Thyroid gland (tissue), 4 donors: ENCODE measurements at regions not wholly inside any gene's neighbourhood (a gene's known extent, or its start where the extent isn't known, plus 50 kb on each side); places are given as distances from the start of the nearest gene placed in this dataset.

Source experiments
- DNase-seq, 2 donors: peaks; one replicate each; pipeline ENCODE4 v3.0.0-alpha.2; 2019
- H3K27ac ChIP-seq, 3 donors: fragments of 200-600 bp; sonication (generic); 1 replicate in 2 of 3; 2 replicates in 1 of 3; pipeline ENCODE4 v1.5.1; 2016 to 2019; ENCODE audit warnings: mild to moderate bottlenecking in 1 of 3, moderate library complexity in 1 of 3
- H3K27me3 ChIP-seq: fragments of 200-600 bp; sonication (generic); one replicate; pipeline ENCODE4 v1.5.1; 2019
- H3K36me3 ChIP-seq, 2 donors: fragments of 200-600 bp; sonication (generic); one replicate each; pipeline ENCODE4 v1.5.1; 2016 to 2019
- H3K4me1 ChIP-seq, 2 donors: fragments of 200-600 bp; sonication (generic); one replicate each; pipeline ENCODE4 v1.5.1; 2017 to 2019
- H3K4me3 ChIP-seq, 3 donors: fragments of 200-600 bp; sonication (generic); replicated peaks in 1 of 3; 1 replicate in 2 of 3; 2 replicates in 1 of 3; pipeline ENCODE4 v1.5.1; 2016; ENCODE audit warnings: mild to moderate bottlenecking in 1 of 3
- H3K9me3 ChIP-seq: fragments of 200-600 bp; sonication (generic); one replicate; pipeline ENCODE4 v1.5.1; 2017
- POLR2A ChIP-seq, 2 donors: fragments of 450-650 bp; IDR thresholded peaks; one replicate each; pipeline ENCODE4 v1.6.1; 2017; ENCODE audit warnings: antibody characterized with exemption in 2 of 2, mild to moderate bottlenecking in 2 of 2, moderate library complexity in 1 of 2
- WGBS, 2 donors: methylation state at CpG; one replicate each; pipeline ENCODE4 v1.1.5; 2017; 5-methylcytosine and 5-hydroxymethylcytosine counted together
- intact Hi-C: fragments of 100-400 bp; cut with DNase I; formaldehyde crosslinking; loops from one replicate; pipeline ENCODE4 v1.15.1; 2023
- TF ChIP-seq, protein P1 (sequence below), 6 experiments: fragments of 200-600 bp in 3 of 6; fragments of 450-650 bp in 3 of 6; sonication (generic) in 3 of 6; IDR thresholded peaks; one replicate each; pipeline ENCODE4 v1.5.1; 2016 to 2019; ENCODE audit warnings: antibody characterized with exemption in 6 of 6, mild to moderate bottlenecking in 2 of 6, inconsistent platforms in 1 of 6, moderate library complexity in 1 of 6

DNA sequence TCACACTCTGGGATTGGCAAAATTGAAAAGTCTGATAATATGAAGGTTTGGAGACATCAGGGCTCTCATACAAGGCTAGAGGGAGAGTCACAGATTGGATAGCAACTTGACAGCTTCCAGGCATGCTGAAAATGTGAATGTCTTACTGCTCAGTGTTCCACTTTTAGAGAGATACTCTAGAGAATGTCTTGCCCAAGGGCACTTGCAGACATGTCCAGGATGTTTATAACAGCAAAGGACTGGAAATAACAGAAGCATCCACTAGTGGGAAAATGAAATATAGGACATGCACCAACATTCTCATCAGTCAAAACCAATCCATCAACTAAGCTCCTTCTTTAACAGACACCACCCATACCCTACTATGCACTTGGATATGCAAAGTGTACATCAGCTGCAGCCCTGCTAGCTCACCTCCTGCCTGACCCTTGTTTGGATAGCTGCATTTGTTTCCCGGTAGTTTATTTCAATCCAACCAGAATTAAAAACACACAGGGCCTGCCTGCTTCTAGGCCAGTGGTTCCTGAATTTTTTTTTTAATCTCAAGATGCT is 101.6 kb upstream of the ARHGEF3 start:
- Histone ChIP-seq H3K27me3 (no peaks in the 10 kb centered on the region), H3K4me1 (peaks cover 0 to 5% of the 10 kb centered on the region in 2 donors), H3K9me3 (no peaks in the 10 kb centered on the region), H3K36me3 (no peaks in the 10 kb centered on the region), H3K4me3 (no peak overlapping the region), H3K27ac (no peak overlapping the region)
- TF ChIP-seq POLR2A (IDR thresholded peaks at IDR 0.05): no peak
- TF ChIP-seq, protein P1, sequence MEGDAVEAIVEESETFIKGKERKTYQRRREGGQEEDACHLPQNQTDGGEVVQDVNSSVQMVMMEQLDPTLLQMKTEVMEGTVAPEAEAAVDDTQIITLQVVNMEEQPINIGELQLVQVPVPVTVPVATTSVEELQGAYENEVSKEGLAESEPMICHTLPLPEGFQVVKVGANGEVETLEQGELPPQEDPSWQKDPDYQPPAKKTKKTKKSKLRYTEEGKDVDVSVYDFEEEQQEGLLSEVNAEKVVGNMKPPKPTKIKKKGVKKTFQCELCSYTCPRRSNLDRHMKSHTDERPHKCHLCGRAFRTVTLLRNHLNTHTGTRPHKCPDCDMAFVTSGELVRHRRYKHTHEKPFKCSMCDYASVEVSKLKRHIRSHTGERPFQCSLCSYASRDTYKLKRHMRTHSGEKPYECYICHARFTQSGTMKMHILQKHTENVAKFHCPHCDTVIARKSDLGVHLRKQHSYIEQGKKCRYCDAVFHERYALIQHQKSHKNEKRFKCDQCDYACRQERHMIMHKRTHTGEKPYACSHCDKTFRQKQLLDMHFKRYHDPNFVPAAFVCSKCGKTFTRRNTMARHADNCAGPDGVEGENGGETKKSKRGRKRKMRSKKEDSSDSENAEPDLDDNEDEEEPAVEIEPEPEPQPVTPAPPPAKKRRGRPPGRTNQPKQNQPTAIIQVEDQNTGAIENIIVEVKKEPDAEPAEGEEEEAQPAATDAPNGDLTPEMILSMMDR (IDR thresholded peaks at IDR 0.05): no peak
- WGBS, 2 donors: 48 to 56% methylated on average over 1 of the region's 1 CpG
- intact Hi-C loops: no loop called here
- no peak for DNase-seq

DNA sequence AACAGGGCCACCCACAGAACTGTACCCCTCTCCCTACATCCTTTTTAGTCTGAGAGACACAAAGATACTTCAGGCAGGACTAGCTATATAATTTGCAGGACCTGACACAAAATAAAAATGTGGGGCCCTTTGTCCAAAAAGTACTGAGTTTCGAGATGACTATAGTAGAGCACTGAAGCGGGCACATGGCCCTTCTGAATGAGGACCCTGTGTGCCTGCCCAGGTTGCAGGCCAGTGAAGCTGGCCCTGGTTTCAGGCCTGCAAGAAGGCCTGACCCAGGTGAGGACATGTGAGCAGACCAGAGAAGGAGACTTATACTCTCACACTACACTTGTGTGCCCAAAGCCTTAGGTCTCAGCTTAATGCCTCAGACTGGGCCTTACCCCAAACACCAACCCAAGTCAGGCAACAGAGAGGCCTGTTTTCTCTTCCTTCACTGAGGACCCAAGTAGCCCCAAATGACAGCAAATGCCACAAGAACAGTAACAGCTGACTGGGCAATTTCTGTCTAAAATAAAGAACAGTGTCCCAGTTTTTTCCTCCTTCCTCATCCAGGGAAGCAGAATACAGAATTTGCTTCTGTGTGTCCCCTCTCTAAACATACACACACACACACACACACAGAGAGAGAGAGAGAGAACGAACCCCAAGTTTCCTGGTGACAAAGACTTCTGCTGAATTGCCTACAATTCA is 100.9 kb upstream of the ARHGEF3 start:
- TF ChIP-seq, protein P1 (IDR thresholded peaks at IDR 0.05): no peak
- TF ChIP-seq POLR2A (IDR thresholded peaks at IDR 0.05): no peak
- no peak for DNase-seq
- intact Hi-C loops: no loop called here
- H3K4me3 ChIP-seq: no peak overlapping the region
- WGBS, 2 donors: 90 to 94% methylated on average over 3 of the region's 3 CpGs
- no peaks in the 10 kb centered on the region for H3K9me3 ChIP-seq
- no peaks in the 10 kb centered on the region for H3K27me3 ChIP-seq
- H3K36me3 ChIP-seq: no peaks in the 10 kb centered on the region
- H3K27ac ChIP-seq: no peak overlapping the region
- peaks cover 0 to 5% of the 10 kb centered on the region in 2 donors for H3K4me1 ChIP-seq

DNA sequence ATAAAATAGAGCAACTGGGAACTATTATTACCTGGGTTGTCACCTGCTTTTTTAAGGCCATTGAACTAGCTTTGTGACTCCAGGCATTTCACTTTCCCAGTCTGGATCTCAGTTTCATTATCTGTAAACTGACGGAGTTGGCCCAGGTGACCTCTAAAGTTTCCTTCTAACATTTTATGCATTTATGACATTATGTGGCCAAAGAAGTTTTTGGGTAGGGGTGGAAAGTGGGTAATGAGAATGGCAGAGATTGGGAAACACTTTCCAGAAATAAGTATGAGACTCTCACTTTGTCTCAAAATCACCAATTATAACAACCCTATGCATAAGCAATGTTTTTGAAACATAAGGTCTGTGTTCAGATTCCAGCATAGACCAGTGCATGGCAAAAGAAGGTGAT is 99.1 kb upstream of the ARHGEF3 start:
- 0% methylated on average over 1 of the region's 1 CpG for WGBS, 2 donors
- no peak for DNase-seq
- Histone ChIP-seq H3K27ac (no peak overlapping the region), H3K27me3 (no peaks in the 10 kb centered on the region), H3K4me1 (peaks cover 0 to 5% of the 10 kb centered on the region in 2 donors), H3K9me3 (no peaks in the 10 kb centered on the region), H3K4me3 (no peak overlapping the region), H3K36me3 (no peaks in the 10 kb centered on the region)
- intact Hi-C loops: no loop called here
- TF ChIP-seq POLR2A (IDR thresholded peaks at IDR 0.05): no peak
- TF ChIP-seq, protein P1 (IDR thresholded peaks at IDR 0.05): no peak

DNA sequence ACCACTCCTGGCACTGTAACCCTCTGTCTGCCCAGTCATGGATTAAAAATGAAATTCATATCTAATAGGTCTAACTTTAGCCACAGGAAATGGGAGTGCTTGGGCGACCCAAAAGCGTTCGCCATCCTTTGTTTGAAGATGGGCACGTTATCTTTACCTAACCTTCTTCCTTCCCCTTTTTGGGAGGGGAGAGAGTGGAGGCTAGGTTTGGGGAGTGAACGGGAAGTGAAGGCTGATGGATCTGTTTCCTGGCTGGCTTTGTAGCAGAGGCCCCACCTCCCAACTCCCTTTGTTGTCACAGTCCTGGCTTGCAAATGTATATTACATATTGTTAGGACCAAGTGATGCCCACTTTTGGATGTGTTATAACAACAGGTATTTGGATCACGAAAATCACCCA is 98.1 kb upstream of the ARHGEF3 start:
- peaks cover 0 to 2% of the 10 kb centered on the region in 2 donors for H3K4me1 ChIP-seq
- TF ChIP-seq, protein P1 (IDR thresholded peaks at IDR 0.05): no peak
- TF ChIP-seq POLR2A (IDR thresholded peaks at IDR 0.05): no peak
- H3K9me3 ChIP-seq: no peaks in the 10 kb centered on the region
- H3K4me3 ChIP-seq: no peak overlapping the region
- no peaks in the 10 kb centered on the region for H3K27me3 ChIP-seq
- DNase-seq: no peak
- 81 to 87% methylated on average over 6 of the region's 6 CpGs for WGBS, 2 donors
- H3K36me3 ChIP-seq: no peaks in the 10 kb centered on the region
- no peak overlapping the region for H3K27ac ChIP-seq
- intact Hi-C loops: no loop called here

DNA sequence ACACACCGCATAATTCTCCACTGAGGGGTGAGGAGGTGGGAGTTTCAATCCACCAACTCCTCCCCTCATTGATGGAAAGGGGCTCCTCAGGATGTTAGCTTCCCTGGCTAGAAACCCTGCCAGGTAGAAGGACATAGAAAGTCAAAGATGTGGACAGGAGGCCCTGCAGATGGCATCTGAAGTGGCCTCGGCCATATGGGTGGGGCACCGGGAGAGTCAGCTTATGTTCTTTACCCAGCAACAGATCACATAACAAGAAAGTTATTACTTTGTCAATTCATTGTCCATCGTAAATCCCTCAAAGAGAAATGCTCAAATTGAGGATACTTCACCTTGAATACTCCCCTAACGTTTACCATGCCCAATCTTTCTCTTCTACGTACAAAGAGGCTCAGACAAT is 97.3 kb upstream of the ARHGEF3 start:
- H3K4me1 ChIP-seq: no peaks in the 10 kb centered on the region
- H3K9me3 ChIP-seq: no peaks in the 10 kb centered on the region
- 88 to 92% methylated on average over 6 of the region's 6 CpGs for WGBS, 2 donors
- H3K27me3 ChIP-seq: no peaks in the 10 kb centered on the region
- no peak for TF ChIP-seq POLR2A (IDR thresholded peaks at IDR 0.05)
- TF ChIP-seq, protein P1 (IDR thresholded peaks at IDR 0.05): no peak
- intact Hi-C loops: no loop called here
- H3K36me3 ChIP-seq: no peaks in the 10 kb centered on the region
- DNase-seq: no peak
- no peak overlapping the region for H3K27ac ChIP-seq
- H3K4me3 ChIP-seq: no peak overlapping the region
